Smooth muscle cell (in vitro differentiated cells): ENCODE measurements at regions not wholly inside any gene's neighbourhood (a gene's known extent, or its start where the extent isn't known, plus 50 kb on each side); places are given as distances from the start of the nearest gene placed in this dataset.

Source experiments
- DNase-seq: peaks from one replicate; lab custom pipeline; 2025; ENCODE audit not compliant: unreplicated experiment; lab: John Stamatoyannopoulos, UW
- H2AFZ ChIP-seq: fragments of 200-600 bp; sonication (generic); 2 replicates; pipeline ENCODE4 v1.6.0; 2016; ENCODE audit warnings: antibody characterized with exemption, low read depth, mild to moderate bottlenecking
- H3F3A ChIP-seq: fragments of 200-600 bp; sonication (generic); 2 replicates; pipeline ENCODE4 v1.6.0; 2017; ENCODE audit warnings: antibody characterized with exemption, low read depth
- H3K27ac ChIP-seq: fragments of 200-600 bp; sonication (generic); 2 replicates; pipeline ENCODE4 v1.5.1; 2016; ENCODE audit warnings: low read depth, mild to moderate bottlenecking
- H3K27me3 ChIP-seq: fragments of 200-600 bp; sonication (generic); 2 replicates; pipeline ENCODE4 v1.6.1; 2016; ENCODE audit warnings: low read depth, mild to moderate bottlenecking
- H3K36me3 ChIP-seq: fragments of 200-600 bp; sonication (generic); 2 replicates; pipeline ENCODE4 v1.5.1; 2016; ENCODE audit warnings: low read depth
- H3K4me1 ChIP-seq: fragments of 200-600 bp; sonication (generic); 2 replicates; pipeline ENCODE4 v1.5.1; 2016; ENCODE audit warnings: low read depth
- H3K4me2 ChIP-seq: fragments of 200-600 bp; sonication (generic); 2 replicates; pipeline ENCODE4 v1.6.0; 2016; ENCODE audit warnings: mild to moderate bottlenecking
- H3K4me3 ChIP-seq: fragments of 200-600 bp; sonication (generic); 2 replicates; pipeline ENCODE4 v1.5.1; 2016; ENCODE audit warnings: mild to moderate bottlenecking
- H3K79me2 ChIP-seq: fragments of 200-600 bp; sonication (generic); 2 replicates; pipeline ENCODE4 v1.6.0; 2016; ENCODE audit warnings: low read depth, mild to moderate bottlenecking
- H3K9ac ChIP-seq: fragments of 200-600 bp; sonication (generic); 2 replicates; pipeline ENCODE4 v1.6.0; 2016; ENCODE audit warnings: low read depth
- H3K9me3 ChIP-seq: fragments of 200-600 bp; sonication (generic); replicated peaks from 2 replicates; pipeline ENCODE4 v1.5.1; 2016; ENCODE audit warnings: low read depth
- H4K20me1 ChIP-seq: fragments of 200-600 bp; sonication (generic); 2 replicates; pipeline ENCODE4 v1.6.0; 2016; ENCODE audit warnings: low read depth
- CTCF ChIP-seq: fragments of 200-600 bp; sonication (generic); IDR thresholded peaks from 2 replicates; pipeline ENCODE4 v1.5.1; 2017; ENCODE audit warnings: borderline replicate concordance, mild to moderate bottlenecking, antibody characterized with exemption; ENCODE audit not compliant: insufficient read depth, poor library complexity, severe bottlenecking
- WGBS: methylation state at CpG from one replicate; pipeline ENCODE4 v1.1.7; 2016; ENCODE audit warnings: low lambda C conversion rate; 5-methylcytosine and 5-hydroxymethylcytosine counted together

- no peak overlapping the region for H3K4me3 ChIP-seq
- no peak for TF ChIP-seq CTCF
- WGBS: 95% methylated on average over 11 of the region's 11 CpGs
- H3K27me3 ChIP-seq: no peaks in the 10 kb centered on the region
- no peaks in the 10 kb centered on the region for H4K20me1 ChIP-seq
- H3K27ac ChIP-seq: peak overlapping the region; percentile 11
- H3K9ac ChIP-seq: no peak overlapping the region
- H3K36me3 ChIP-seq: no peaks in the 10 kb centered on the region
- H3K9me3 ChIP-seq: no peaks in the 10 kb centered on the region
- H3K4me1 ChIP-seq: no peaks in the 10 kb centered on the region
- H2AFZ ChIP-seq: no peak overlapping the region
- H3F3A ChIP-seq: no peaks in the 10 kb centered on the region
- no peak for DNase-seq
- no peaks in the 10 kb centered on the region for H3K79me2 ChIP-seq
- no peak overlapping the region for H3K4me2 ChIP-seq
Measured at GRCh38 chr13:40273253-40274025, 393.0 kb downstream of the FOXO1 start.

DNA sequence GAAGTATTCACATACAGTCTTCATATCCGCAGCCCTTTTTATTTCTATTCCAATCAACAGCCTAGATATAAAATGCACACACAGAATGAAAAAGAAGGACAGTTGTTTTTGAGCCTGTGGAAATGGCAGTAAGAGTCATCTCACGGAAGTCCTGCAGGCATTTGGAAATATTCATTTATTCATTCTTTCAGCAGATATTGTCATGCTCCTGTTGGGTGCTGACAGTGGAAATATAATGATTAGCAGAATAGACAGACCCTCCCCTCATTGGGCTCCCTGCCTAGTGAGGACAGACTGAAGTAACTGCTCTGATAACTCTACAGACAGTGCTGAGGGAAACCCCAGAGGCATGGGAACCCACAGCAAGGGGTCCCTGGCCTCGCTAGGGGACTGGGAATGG lies 392.3 kb downstream of the FOXO1 start:
- no peaks in the 10 kb centered on the region for H3K9me3 ChIP-seq
- no peak overlapping the region for H3K9ac ChIP-seq
- H3K79me2 ChIP-seq: no peaks in the 10 kb centered on the region
- H4K20me1 ChIP-seq: no peaks in the 10 kb centered on the region
- H3K27ac ChIP-seq: no peak overlapping the region
- H3K4me2 ChIP-seq: no peak overlapping the region
- WGBS: 94% methylated on average over 3 of the region's 3 CpGs
- no peaks in the 10 kb centered on the region for H3K27me3 ChIP-seq
- no peak for DNase-seq
- H2AFZ ChIP-seq: no peak overlapping the region
- no peak overlapping the region for H3K4me3 ChIP-seq
- no peak for TF ChIP-seq CTCF
- no peaks in the 10 kb centered on the region for H3K4me1 ChIP-seq
- H3F3A ChIP-seq: no peaks in the 10 kb centered on the region
- H3K36me3 ChIP-seq: no peaks in the 10 kb centered on the region

DNA sequence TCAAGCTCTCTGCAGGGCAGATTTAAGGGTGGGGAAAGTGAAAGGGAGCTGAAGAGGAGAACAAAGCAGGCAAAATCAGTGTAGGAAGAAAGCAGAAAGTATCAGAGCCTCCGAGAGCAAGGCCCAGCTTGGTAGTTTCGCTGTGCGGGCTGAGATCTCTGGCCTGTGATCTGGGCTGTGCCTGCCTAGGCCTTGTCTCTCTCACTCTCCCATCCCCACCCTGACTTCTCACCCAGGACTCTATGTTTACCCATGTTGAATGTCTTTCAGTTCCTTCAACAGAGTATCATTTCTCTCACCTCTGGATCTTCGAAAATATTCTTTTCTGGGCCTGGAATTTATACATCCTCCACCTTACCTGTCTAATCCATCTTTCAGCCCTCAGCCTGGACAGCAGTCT lies 391.3 kb downstream of the FOXO1 start:
- no peak overlapping the region for H3K27ac ChIP-seq
- H3K27me3 ChIP-seq: no peaks in the 10 kb centered on the region
- H3K79me2 ChIP-seq: no peaks in the 10 kb centered on the region
- H3F3A ChIP-seq: no peaks in the 10 kb centered on the region
- H3K36me3 ChIP-seq: no peaks in the 10 kb centered on the region
- no peak for DNase-seq
- H3K4me1 ChIP-seq: no peaks in the 10 kb centered on the region
- no peak overlapping the region for H3K9ac ChIP-seq
- H3K4me3 ChIP-seq: no peak overlapping the region
- H4K20me1 ChIP-seq: no peaks in the 10 kb centered on the region
- no peak for TF ChIP-seq CTCF
- no peak overlapping the region for H3K4me2 ChIP-seq
- H3K9me3 ChIP-seq: no peaks in the 10 kb centered on the region
- WGBS: 85% methylated on average over 4 of the region's 4 CpGs
- peak overlapping the region; percentile 36 for H2AFZ ChIP-seq

DNA sequence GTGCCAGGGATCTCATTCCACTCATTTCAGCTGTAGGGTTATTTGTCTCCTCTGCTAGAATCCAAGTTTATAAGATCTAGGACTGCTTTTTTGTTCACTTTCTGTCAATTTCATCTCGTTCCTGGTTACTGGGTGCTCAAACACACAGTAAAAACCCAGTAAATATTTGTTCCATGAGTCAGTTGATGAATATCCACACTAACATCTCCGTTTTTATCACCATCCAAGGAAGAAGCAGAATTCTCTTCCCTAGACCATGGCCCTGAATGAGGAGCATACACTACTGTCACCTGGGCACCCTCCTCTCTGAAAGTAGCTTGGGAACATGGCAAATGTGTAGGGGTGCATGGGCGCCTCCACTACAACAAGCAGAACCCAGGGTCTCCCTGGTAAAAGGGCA lies 390.8 kb downstream of the FOXO1 start:
- Histone ChIP-seq H3K4me2 (peak overlapping the region; percentile 33), H3K27me3 (no peaks in the 10 kb centered on the region), H4K20me1 (no peaks in the 10 kb centered on the region), H3K27ac (no peak overlapping the region), H3K4me3 (no peak overlapping the region), H3K9ac (no peak overlapping the region), H3K36me3 (no peaks in the 10 kb centered on the region), H2AFZ (peak overlapping the region; percentile 36), H3K9me3 (no peaks in the 10 kb centered on the region), H3F3A (no peaks in the 10 kb centered on the region), H3K79me2 (no peaks in the 10 kb centered on the region), H3K4me1 (no peaks in the 10 kb centered on the region)
- no peak for TF ChIP-seq CTCF
- 41% methylated on average over 3 of the region's 3 CpGs for WGBS
- no peak for DNase-seq
